Stimulated activated CD4-positive, alpha-beta T cell treated with anti-CD3 and anti-CD28 coated beads, Interleukin-4, amount 100 ng/mL, for 4 hours (primary cell): ENCODE measurements at regions not wholly inside any gene's neighbourhood (a gene's known extent, or its start where the extent isn't known, plus 50 kb on each side); places are given as distances from the start of the nearest gene placed in this dataset.
"Not testable (repeated sequence)": the region's sequence is repeated elsewhere in the genome, so short reads cannot be mapped to it uniquely, and the experiment has no call there.

ENCODE experiments used
- DNase-seq, 2 experiments: peaks; one replicate each; pipeline ENCODE4 v3.0.0-alpha.2; 2020

DNA sequence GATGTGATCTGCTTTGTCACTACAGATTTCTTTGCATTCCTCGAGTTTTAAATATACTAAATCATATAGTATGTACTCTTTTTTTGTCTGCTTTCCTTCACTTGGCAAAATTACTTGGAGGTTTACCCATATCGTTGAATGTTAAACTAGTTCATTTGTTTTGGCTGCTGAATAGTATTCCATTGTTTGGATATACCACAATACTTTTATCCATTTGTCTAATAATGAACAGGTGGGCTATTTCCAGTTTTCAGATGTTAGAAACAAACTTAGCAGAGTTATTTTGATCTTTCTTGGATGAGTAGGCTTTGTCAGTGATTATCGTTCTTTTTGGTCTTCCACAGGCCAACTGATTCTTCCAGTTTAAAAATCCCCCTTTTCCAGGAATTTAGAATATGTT, 154.0 kb upstream of the TGFBR2 start:
- DNase-seq = no peak

- no peak for DNase-seq
Measured at GRCh38 chr3:30453360-30454039, 152.9 kb upstream of the TGFBR2 start.

GRCh38 chr3:30454636-30455035, 151.8 kb upstream of the TGFBR2 start:
- DNase-seq = no peak

GRCh38 chr3:30455112-30455511, 151.3 kb upstream of the TGFBR2 start:
- DNase-seq = not testable (repeated sequence)

- no peak for DNase-seq
Measured at GRCh38 chr3:30455840-30456239, 150.6 kb upstream of the TGFBR2 start.

- no peak for DNase-seq
Measured at GRCh38 chr3:30456264-30456663, 150.1 kb upstream of the TGFBR2 start.

- no peak for DNase-seq
Measured at GRCh38 chr3:30457081-30457480, 149.3 kb upstream of the TGFBR2 start.

DNA sequence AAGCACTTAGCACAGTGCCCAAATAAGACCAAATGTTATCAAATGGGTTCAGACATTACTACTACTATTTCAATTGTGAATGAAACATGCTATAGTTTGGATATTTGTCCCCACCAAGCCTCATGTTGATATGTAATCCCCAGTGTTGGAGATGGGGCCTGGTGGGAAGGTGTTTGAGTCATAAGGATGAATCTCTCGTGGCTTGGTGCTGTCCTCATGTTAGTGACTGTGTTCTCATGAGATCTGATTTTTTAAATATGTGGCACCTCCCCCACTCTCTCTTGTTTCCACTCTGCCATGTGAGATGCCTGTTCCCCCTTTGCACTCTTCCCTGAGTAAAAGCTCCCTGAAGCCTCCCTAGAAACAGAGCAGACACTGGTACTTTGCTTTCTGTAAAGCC, 148.7 kb upstream of the TGFBR2 start:
- DNase-seq = no peak

DNA sequence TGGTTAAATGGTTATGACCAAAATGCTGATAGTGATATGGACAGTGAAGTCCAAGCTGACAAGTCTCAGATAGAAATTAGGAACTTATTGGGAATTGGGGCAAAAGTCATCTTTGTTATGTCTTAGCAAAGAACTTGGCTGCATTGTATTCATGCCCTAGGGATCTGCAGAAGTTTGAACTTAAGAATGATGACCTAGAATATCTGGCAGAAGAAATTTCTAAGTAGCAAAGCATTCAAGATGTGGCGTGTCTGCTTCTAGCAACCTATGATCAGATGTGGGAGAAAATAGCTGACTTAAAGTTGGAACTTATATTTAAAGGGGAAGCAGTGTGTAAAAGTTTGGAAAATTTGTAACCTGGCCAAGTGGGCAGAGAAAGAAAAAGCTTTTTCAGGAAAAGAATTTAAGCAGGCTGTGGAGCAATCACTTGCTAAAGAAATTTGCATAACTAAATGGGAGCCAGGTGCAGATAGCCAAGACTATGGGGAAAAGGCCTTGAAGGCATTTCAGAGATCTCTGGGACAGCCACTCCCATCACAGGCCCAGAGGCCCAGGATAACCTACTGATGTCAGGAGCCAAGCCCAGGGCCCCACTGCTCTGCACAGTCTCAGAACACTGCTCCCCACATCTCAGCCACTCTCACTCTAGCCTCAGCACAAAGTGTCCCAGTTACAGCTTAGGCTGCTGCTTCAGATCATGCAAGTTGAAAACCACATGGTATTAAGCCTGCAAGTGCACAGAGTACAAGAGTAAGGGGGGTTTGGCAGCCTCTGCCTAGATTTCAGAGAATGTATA, 147.8 kb upstream of the TGFBR2 start:
- no peak for DNase-seq

DNA sequence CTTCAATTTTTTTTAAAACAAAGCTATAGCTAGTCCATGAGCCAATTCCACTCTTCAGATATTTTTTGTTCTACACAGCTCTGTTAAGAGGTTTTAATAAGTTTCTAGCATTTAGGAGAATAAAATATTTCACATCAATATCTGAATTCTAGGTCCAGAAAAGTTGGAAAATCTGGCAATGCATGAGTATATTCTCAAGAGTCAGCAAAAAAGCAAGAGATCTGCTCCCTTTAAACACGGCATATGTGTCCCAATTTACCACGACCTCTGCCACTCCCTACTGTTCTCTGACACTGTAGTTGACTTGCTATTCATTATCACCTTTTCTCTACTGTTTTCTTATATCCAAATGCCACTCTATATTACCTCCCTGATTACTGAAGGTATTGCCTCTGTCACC, 145.1 kb upstream of the TGFBR2 start:
- no peak for DNase-seq

DNA sequence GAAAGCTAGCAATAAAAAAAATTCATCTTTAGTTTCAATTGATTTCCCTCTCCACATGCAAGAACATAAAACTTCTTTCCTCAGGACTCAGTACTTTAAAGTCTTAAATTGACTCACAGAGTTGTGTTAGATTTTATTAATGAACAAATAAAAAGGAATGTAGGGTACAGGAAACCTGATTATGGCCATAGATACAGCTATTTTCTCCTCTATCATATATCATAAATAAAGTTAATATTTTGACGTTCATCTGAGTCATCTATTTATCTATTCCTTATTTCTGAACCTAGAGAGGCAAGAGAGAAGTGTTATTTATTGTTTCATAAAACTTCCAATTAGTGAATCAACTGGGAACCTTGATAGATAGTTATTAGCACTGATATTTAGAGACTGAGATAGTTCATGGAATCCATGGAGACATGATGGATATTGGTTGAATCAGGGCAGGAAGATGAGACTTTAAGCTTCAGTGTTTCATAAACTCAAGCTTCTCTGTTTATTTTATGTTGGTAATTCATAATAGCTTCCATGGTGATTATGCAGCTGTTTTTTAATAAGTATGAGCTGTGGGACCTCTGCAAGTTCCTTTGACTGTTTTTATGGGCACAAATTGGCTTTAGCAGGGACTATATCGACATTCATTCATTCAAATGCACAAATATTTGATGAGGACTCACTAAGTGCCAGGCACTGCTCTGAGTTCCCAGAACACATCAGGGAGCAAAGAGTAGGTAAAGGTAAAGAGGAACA, 143.5 kb upstream of the TGFBR2 start:
- DNase-seq = no peak

DNA sequence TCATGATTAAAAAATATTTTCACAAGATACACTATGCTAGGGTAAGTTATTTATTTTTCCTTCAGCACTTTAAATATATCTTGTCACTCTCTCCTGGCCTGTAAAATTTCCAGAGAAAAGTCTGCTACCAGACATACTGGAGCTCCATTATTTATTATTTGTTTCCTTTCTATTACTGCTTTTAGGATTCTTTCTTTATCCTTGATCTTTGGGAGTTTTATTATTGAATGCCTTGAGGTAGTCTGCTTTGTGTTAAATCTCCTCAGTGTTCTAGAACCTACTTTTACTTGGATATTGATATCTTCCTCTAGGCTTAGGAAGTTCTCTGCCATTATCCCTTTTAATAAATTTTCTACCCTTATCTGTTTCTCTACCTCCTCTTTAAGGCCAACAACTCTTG, 142.0 kb upstream of the TGFBR2 start:
- DNase-seq = no peak

GRCh38 chr3:30465454-30465853, 140.9 kb upstream of the TGFBR2 start:
- no peak for DNase-seq

GRCh38 chr3:30467596-30468238, 138.7 kb upstream of the TGFBR2 start:
- no peak for DNase-seq

- DNase-seq = no peak
Measured at GRCh38 chr3:30469133-30469532, 137.3 kb upstream of the TGFBR2 start.

DNA sequence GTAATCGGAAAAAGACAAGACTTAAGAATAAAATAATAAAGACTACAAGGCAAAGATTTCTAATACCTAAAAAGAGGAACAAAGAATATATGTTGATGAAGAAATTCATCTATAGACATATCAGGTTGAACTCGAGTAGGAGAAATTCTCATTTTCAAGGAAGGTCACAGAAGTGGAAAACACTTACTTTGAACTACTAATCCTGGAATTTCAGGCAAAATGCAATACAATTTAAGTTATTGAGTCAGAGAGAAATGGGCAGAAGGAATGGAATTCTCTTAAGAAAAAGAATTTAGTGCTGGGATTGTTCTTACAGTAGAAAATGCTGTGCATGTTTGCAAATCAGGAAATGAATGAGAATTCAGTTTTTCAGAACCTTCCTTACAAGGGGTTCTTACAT, 135.9 kb upstream of the TGFBR2 start:
- no peak for DNase-seq

DNA sequence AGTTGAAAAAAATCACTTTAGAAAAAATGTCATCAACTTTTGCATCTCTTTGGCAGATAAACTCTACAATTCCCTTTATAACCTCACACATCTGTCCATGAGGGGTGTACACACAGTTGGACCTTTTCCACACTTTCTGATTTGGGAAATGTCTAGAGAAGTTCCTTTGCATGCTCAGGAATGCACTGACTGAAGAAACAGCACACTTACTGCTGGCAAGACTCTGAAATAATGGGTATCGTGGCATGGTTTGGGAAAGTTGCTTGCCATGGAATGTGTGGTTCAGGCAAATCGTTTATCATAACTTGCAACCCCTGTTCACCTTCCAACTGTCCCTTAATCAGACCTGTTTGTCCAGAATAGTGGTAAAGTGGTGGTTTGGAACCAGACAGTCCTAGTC, 135.3 kb upstream of the TGFBR2 start:
- no peak for DNase-seq

- DNase-seq = no peak
Measured at GRCh38 chr3:30471796-30472489, 134.5 kb upstream of the TGFBR2 start.

DNA sequence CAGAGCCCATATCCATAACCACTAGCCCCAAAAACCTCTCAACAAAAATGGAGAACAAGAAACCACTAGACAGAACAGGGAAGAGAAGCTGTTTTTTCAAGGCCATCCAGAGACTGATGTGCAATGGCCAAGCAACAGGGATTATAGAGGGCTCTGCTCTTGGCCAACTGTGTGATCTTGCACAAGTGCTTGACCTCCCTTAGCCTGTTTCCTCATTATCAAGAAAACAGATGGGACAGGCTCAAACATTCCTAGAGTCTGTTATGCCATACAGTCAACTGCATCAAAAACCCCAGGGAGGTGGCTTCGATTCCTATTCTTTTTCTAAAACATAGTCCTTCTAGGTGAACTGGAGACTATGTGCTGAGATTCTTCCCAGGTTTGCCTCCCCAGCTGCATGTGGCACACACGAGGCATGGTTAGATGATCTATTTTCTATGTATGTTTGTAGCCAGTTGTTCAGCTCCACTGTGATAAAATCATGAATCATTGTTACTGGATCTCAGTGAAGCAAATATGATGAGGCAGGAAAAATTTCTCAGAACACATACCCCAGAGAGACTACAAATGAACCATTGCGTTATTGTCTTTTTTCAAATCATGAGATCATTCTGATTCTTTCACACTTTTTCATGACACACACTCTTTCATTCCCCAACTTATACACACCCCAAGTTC, 132.9 kb upstream of the TGFBR2 start:
- no peak for DNase-seq

- no peak for DNase-seq
Measured at GRCh38 chr3:30474371-30474770, 132.0 kb upstream of the TGFBR2 start.

- DNase-seq = peak; percentile 1 to 19
Measured at GRCh38 chr3:30475038-30475808, 131.2 kb upstream of the TGFBR2 start.
